Astrocyte of the cerebellum (primary cell): ENCODE measurements at regions not wholly inside any gene's neighbourhood (a gene's known extent, or its start where the extent isn't known, plus 50 kb on each side); places are given as distances from the start of the nearest gene placed in this dataset.

Experiments
- DNase-seq: peaks from one replicate; pipeline ENCODE4 v3.0.0-alpha.2; 2011; ENCODE audit warnings: low read depth
- H3K4me3 ChIP-seq: 2 replicates; pipeline ENCODE4 v1.5.1; 2011; ENCODE audit warnings: mild to moderate bottlenecking, low read depth, low read length, moderate library complexity
- CTCF ChIP-seq: IDR thresholded peaks from 2 replicates; pipeline ENCODE4 v1.5.1; 2012; ENCODE audit warnings: low read length, low read depth, moderate library complexity, mild to moderate bottlenecking; ENCODE audit errors: missing control alignments
- in situ Hi-C: cut with HindIII; loops from 2 replicates; pipeline ENCODE4 v1.10.0; 2017; ENCODE audit warnings: low sequenced_read_pairs

DNA sequence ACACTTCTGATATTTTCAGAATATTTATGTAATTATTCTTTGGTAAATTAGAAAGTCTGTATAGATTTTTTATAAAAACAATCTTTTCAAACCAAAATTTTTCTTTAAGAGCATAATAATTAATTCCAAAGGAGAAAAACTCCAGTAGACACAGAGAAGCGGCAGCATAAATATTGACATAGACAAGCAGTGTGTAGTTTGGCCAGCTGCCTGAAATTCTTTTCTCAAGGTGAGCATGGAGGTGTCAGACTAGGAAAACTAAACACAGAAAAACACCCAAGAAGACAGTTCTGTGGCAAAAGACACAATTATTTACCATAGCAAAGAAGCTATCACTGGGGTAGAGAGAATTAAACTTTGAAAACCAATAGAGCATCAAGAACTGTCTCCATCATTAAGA lies 82.4 kb downstream of the KLF6 start:
- H3K4me3 ChIP-seq = no peak overlapping the region
- in situ Hi-C loops = no loop called here
- no peak for DNase-seq
- no peak for TF ChIP-seq CTCF

- no peak for TF ChIP-seq CTCF
- no peak overlapping the region for H3K4me3 ChIP-seq
- in situ Hi-C loops = no loop called here
- no peak for DNase-seq
Measured at GRCh38 chr10:3702056-3702546, 82.9 kb downstream of the KLF6 start.

DNA sequence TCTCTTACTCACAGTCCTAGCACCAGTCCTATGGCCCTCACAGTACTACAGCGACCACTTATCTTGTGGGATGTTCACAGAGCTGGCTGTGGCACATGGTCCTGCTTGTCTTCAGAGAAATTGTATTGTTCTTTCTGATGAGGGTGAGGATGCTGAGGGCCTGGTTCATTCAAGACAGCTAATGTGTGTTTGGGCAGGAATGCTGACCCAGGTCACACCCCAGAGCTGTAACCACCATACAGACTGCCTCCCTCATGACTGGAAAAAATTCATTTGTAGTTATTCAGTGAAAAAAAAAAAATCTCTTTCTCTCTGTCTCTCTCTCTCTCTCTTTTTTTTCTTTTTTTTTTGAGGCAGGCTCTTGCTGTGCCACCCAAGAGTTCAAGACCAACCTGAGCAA lies 83.5 kb downstream of the KLF6 start:
- TF ChIP-seq CTCF = no peak
- in situ Hi-C loops = no loop called here
- no peak overlapping the region for H3K4me3 ChIP-seq
- DNase-seq = no peak

DNA sequence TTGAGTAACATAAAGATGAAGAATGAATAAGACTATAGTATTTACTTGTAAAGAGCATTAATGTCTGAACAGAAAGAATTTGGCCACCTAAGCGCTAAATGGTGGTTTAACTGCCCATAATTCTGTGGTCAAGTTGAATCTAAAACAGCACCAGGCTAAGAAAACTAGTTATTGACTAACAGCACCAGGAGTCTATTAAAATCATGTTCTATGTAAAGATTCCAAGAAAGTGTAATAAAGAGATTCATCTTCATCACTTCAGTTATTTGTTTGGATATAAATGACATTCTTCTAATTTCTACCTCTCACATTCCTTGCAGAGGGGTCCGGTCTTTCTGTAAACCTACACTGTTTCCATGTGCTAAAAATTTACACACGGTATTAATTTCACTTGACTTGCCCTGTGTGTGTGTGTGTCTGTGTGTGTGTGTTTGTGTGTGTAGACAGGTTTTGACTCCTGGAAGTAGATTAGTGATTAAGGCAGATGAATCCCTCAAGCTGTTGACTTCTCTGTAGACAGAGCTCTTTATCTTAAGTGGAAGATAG lies 84.4 kb downstream of the KLF6 start:
- TF ChIP-seq CTCF = no peak
- in situ Hi-C loops = no loop called here

GRCh38 chr10:3699916-3700315 lies 85.1 kb downstream of the KLF6 start:
- no peak for TF ChIP-seq CTCF
- no peak for DNase-seq
- no peak overlapping the region for H3K4me3 ChIP-seq
- in situ Hi-C loops = no loop called here

More for the DNA sequence above, 84.4 kb downstream of the KLF6 start:
- H3K4me3 ChIP-seq = no peak overlapping the region
- DNase-seq = no peak

GRCh38 chr10:3698312-3698711 lies 86.7 kb downstream of the KLF6 start:
- no peak for TF ChIP-seq CTCF
- no peak overlapping the region for H3K4me3 ChIP-seq
- in situ Hi-C loops = no loop called here
- DNase-seq = no peak
